ENCODE measurements at regions not wholly inside any gene's neighbourhood (a gene's known extent, or its start where the extent isn't known, plus 50 kb on each side); places are given as distances from the start of the nearest gene placed in this dataset.

DNA sequence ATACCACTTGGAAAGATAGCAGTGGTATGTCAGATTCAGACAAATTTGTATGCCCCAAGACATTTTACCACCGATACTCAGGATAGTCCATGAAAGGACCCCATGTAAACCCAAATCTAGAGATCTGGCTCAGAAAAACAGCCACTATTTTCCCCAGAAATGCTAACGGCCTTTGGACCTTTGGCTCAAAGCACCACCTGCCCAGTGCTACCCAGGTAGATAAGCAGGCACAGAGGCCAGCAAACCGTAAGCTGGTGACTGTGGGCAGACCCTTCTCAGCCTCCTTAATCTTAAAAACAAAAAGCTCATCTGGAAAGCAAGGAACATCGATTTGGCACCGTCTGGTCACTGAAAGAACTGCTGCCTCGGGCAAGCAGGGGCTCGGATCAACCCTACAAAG is 61.4 kb upstream of the GREB1L start:
- no peak for TF ChIP-seq FOXA1 (IDR thresholded peaks at IDR 0.05)
- TF ChIP-seq ELF4 (IDR thresholded peaks at IDR 0.05), result no peak
- no peak for TF ChIP-seq BHLHE40 (IDR thresholded peaks at IDR 0.05; ENCODE audit: borderline replicate concordance)
- no peak for TF ChIP-seq CTBP1 (IDR thresholded peaks at IDR 0.05; ENCODE audit: borderline replicate concordance)
- no peak for TF ChIP-seq SP1 (IDR thresholded peaks at IDR 0.05)
- TF ChIP-seq, protein P1, sequence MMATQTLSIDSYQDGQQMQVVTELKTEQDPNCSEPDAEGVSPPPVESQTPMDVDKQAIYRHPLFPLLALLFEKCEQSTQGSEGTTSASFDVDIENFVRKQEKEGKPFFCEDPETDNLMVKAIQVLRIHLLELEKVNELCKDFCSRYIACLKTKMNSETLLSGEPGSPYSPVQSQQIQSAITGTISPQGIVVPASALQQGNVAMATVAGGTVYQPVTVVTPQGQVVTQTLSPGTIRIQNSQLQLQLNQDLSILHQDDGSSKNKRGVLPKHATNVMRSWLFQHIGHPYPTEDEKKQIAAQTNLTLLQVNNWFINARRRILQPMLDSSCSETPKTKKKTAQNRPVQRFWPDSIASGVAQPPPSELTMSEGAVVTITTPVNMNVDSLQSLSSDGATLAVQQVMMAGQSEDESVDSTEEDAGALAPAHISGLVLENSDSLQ (IDR thresholded peaks at IDR 0.05), result no peak
- TF ChIP-seq HDGF (IDR thresholded peaks at IDR 0.05; ENCODE audit: borderline replicate concordance), result no peak
- no peak for TF ChIP-seq LEF1 (IDR thresholded peaks at IDR 0.05; ENCODE audit: borderline replicate concordance)
- no peak for TF ChIP-seq FOXK2 (IDR thresholded peaks at IDR 0.05)
- no peak for TF ChIP-seq SUZ12 (IDR thresholded peaks at IDR 0.05)
